ENCODE measurements at regions not wholly inside any gene's neighbourhood (a gene's known extent, or its start where the extent isn't known, plus 50 kb on each side); places are given as distances from the start of the nearest gene placed in this dataset.
A peak's percentile ranks its signal among the peaks of the same experiment; 100 is the strongest.

DNA sequence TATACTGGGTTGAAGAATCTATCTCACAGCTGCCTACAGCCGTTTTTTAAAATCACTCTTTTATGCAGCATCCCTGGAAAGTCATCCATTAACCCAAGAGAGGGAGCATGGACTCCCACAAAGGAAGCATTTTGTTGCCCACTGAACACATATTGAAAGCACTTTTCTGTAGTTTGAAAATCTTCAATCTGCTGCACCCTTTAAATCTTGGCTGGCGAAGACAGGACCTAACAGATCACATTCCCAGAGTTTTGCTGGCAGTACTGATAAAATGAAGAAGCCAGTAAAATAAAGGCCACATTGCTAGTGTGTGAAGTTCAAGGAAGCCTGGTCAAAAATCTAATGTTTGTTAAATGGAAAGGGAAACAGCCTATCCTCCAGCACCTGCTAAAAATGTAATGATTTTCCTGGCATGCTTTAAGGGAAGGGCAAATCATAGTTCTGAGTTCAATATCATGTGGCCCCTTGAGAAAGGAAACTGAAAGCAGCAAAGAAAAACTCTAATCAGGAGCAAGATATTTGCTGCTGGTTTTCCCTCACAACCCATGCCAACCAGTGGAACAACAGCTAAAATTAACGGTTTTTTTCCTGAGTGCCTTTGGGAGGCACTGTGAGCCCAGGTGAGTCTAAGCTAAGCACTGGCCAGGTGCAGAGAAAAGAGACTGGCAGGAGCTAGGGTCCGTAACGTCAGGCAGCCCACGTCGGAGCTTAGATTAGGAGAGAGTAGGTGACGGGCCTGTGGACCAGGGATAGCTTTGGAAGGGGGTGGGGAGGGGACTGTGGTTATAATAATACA lies 97.9 kb upstream of the PALS2 start:
- TF ChIP-seq, protein P1, sequence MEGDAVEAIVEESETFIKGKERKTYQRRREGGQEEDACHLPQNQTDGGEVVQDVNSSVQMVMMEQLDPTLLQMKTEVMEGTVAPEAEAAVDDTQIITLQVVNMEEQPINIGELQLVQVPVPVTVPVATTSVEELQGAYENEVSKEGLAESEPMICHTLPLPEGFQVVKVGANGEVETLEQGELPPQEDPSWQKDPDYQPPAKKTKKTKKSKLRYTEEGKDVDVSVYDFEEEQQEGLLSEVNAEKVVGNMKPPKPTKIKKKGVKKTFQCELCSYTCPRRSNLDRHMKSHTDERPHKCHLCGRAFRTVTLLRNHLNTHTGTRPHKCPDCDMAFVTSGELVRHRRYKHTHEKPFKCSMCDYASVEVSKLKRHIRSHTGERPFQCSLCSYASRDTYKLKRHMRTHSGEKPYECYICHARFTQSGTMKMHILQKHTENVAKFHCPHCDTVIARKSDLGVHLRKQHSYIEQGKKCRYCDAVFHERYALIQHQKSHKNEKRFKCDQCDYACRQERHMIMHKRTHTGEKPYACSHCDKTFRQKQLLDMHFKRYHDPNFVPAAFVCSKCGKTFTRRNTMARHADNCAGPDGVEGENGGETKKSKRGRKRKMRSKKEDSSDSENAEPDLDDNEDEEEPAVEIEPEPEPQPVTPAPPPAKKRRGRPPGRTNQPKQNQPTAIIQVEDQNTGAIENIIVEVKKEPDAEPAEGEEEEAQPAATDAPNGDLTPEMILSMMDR (IDR thresholded peaks at IDR 0.05) = peak in 2 of 6 experiments; percentile 16 to 26
- TF ChIP-seq POLR2A (IDR thresholded peaks at IDR 0.05) = no peak

All from thyroid gland (tissue), 4 donors.